ENCODE measurements at regions not wholly inside any gene's neighbourhood (a gene's known extent, or its start where the extent isn't known, plus 50 kb on each side); places are given as distances from the start of the nearest gene placed in this dataset.

GRCh38 chr5:165903835-165904234 is 2387.6 kb upstream of the WWC1 start:
- DNase-seq (ENCODE audit: low read depth), result no peak

- no peak for DNase-seq (ENCODE audit: low read depth)
These were observed 2384.6 kb upstream of the WWC1 start for GRCh38 chr5:165906871-165907270.

GRCh38 chr5:165913059-165913458 is 2378.4 kb upstream of the WWC1 start:
- DNase-seq (ENCODE audit: low read depth), result no peak

GRCh38 chr5:165914456-165914855 is 2377.0 kb upstream of the WWC1 start:
- no peak for DNase-seq (ENCODE audit: low read depth)

- no peak for DNase-seq (ENCODE audit: low read depth)
These were observed 2372.2 kb upstream of the WWC1 start for GRCh38 chr5:165919196-165919595.

GRCh38 chr5:165920655-165921054 is 2370.8 kb upstream of the WWC1 start:
- DNase-seq (ENCODE audit: low read depth), result no peak

GRCh38 chr5:165928971-165929370 is 2362.5 kb upstream of the WWC1 start:
- no peak for DNase-seq (ENCODE audit: low read depth)

GRCh38 chr5:165940541-165940940 is 2350.9 kb upstream of the WWC1 start:
- no peak for DNase-seq (ENCODE audit: low read depth)

GRCh38 chr5:165956854-165957253 is 2334.6 kb upstream of the WWC1 start:
- no peak for DNase-seq (ENCODE audit: low read depth)

- no peak for DNase-seq (ENCODE audit: low read depth)
These were observed 2309.8 kb upstream of the WWC1 start for GRCh38 chr5:165981671-165982070.

GRCh38 chr5:165996201-165996875 is 2295.1 kb upstream of the WWC1 start:
- DNase-seq (ENCODE audit: low read depth), result no peak

GRCh38 chr5:165999693-166000320 is 2291.6 kb upstream of the WWC1 start:
- DNase-seq (ENCODE audit: low read depth), result no peak

GRCh38 chr5:166004006-166004405 is 2287.4 kb upstream of the WWC1 start:
- no peak for DNase-seq (ENCODE audit: low read depth)

- no peak for DNase-seq (ENCODE audit: low read depth)
These were observed 2278.0 kb upstream of the WWC1 start for GRCh38 chr5:166013415-166013814.

GRCh38 chr5:166014256-166014655 is 2277.2 kb upstream of the WWC1 start:
- no peak for DNase-seq (ENCODE audit: low read depth)

- no peak for DNase-seq (ENCODE audit: low read depth)
These were observed 2272.7 kb upstream of the WWC1 start for GRCh38 chr5:166018716-166019115.

GRCh38 chr5:166022065-166022464 is 2269.4 kb upstream of the WWC1 start:
- DNase-seq (ENCODE audit: low read depth), result no peak

- DNase-seq (ENCODE audit: low read depth), result no peak
These were observed 2266.5 kb upstream of the WWC1 start for GRCh38 chr5:166024970-166025369.

GRCh38 chr5:166027582-166027981 is 2263.9 kb upstream of the WWC1 start:
- no peak for DNase-seq (ENCODE audit: low read depth)

GRCh38 chr5:166031926-166032325 is 2259.5 kb upstream of the WWC1 start:
- no peak for DNase-seq (ENCODE audit: low read depth)

- no peak for DNase-seq (ENCODE audit: low read depth)
These were observed 2258.8 kb upstream of the WWC1 start for GRCh38 chr5:166032601-166033000.

- no peak for DNase-seq (ENCODE audit: low read depth)
These were observed 2245.5 kb upstream of the WWC1 start for GRCh38 chr5:166045961-166046360.

GRCh38 chr5:166046956-166047355 is 2244.5 kb upstream of the WWC1 start:
- no peak for DNase-seq (ENCODE audit: low read depth)

- DNase-seq (ENCODE audit: low read depth), result no peak
These were observed 2240.9 kb upstream of the WWC1 start for GRCh38 chr5:166050531-166050930.

Data from RPMI7951 (cell line).